SK-N-MC (cell line): ENCODE measurements at regions not wholly inside any gene's neighbourhood (a gene's known extent, or its start where the extent isn't known, plus 50 kb on each side); places are given as distances from the start of the nearest gene placed in this dataset.
"Not testable (repeated sequence)": the region's sequence is repeated elsewhere in the genome, so short reads cannot be mapped to it uniquely, and the experiment has no call there.

Experiments used
- EZH2 ChIP-seq: fragments of 200-600 bp; sonication (generic); IDR thresholded peaks from one replicate; pipeline ENCODE4 v1.6.1; 2017; ENCODE audit warnings: antibody characterized with exemption
- FOXP2 ChIP-seq: optimal IDR thresholded peaks from 2 replicates; pipeline ENCODE3; 2011; ENCODE audit warnings: mild to moderate bottlenecking, moderate library complexity; ENCODE audit not compliant: insufficient read depth; ENCODE audit errors: extremely low read length, control extremely low read depth
- POLR2AphosphoS5 ChIP-seq: IDR thresholded peaks from 2 replicates; pipeline ENCODE4 v1.6.1; 2012; ENCODE audit warnings: mild to moderate bottlenecking, low read depth, low read length, borderline replicate concordance

GRCh38 chr5:93682471-93683404 lies 58.7 kb downstream of the POU5F2 start:
- not testable (repeated sequence) for TF ChIP-seq EZH2, POLR2AphosphoS5, FOXP2
